PC-3 (cell line): ENCODE measurements at regions not wholly inside any gene's neighbourhood (a gene's known extent, or its start where the extent isn't known, plus 50 kb on each side); places are given as distances from the start of the nearest gene placed in this dataset.

Source experiments
- ATAC-seq: fragments of 200-7000 bp; cut with Tn5 transposase; 2 replicates; pipeline ENCODE4 v1.9.1; 2020; ENCODE audit warnings: mild to moderate bottlenecking, moderate library complexity
- BruUV-seq: library from RNA; stranded (reverse); fragments of 400-500 nt; replicated peaks from 2 replicates; lab custom pipeline; 2021; lab: Mats Ljungman, UMichigan
- CTCF ChIA-PET: fragments of 300-600 bp; sonication (Branson Sonifier 250); formaldehyde crosslinking; loops from one replicate; lab custom pipeline; 2022; ENCODE audit warnings: antibody characterized with exemption; lab: Charles Lee
- POLR2A ChIA-PET: fragments of 300-600 bp; sonication (Branson Sonifier 250); formaldehyde crosslinking; loops from one replicate; lab custom pipeline; 2022; ENCODE audit warnings: antibody characterized with exemption; ENCODE audit not compliant: unreplicated experiment; lab: Charles Lee
- DNase-seq: peaks from one replicate; pipeline ENCODE4 v3.0.0-alpha.2; 2015
- H2AFZ ChIP-seq: fragments of 300-600 bp; sonication (generic); 2 replicates; pipeline ENCODE4 v1.6.0; 2016; ENCODE audit warnings: antibody characterized with exemption, low read length
- H3F3A ChIP-seq: fragments of 300-600 bp; sonication (generic); one replicate; pipeline ENCODE4 v1.6.0; 2017; ENCODE audit warnings: antibody characterized with exemption, low read length, control low read depth, mild to moderate bottlenecking; ENCODE audit not compliant: unreplicated experiment
- H3K27ac ChIP-seq: fragments of 300-600 bp; sonication (generic); 2 replicates; pipeline ENCODE4 v1.5.1; 2016; ENCODE audit warnings: mild to moderate bottlenecking, low read length
- H3K27me3 ChIP-seq: fragments of 300-600 bp; sonication (generic); 2 replicates; pipeline ENCODE4 v1.6.1; 2016; ENCODE audit warnings: low read length, mixed read lengths
- H3K36me3 ChIP-seq: fragments of 300-600 bp; sonication (generic); 2 replicates; pipeline ENCODE4 v1.6.1; 2016; ENCODE audit warnings: low read depth, mixed run types, low read length, mixed read lengths
- H3K4me1 ChIP-seq: fragments of 300-600 bp; sonication (generic); 2 replicates; pipeline ENCODE4 v1.5.1; 2016; ENCODE audit warnings: low read length; ENCODE audit not compliant: insufficient read depth
- H3K4me2 ChIP-seq: fragments of 300-600 bp; sonication (generic); 2 replicates; pipeline ENCODE4 v1.6.0; 2016; ENCODE audit warnings: low read length
- H3K4me3 ChIP-seq: fragments of 300-600 bp; sonication (generic); 2 replicates; pipeline ENCODE4 v1.5.1; 2016; ENCODE audit warnings: mild to moderate bottlenecking, low read length, mixed read lengths
- H3K79me2 ChIP-seq: fragments of 300-600 bp; sonication (generic); 2 replicates; pipeline ENCODE4 v1.6.1; 2017; ENCODE audit warnings: low read length, mixed read lengths
- H3K9ac ChIP-seq: fragments of 300-600 bp; sonication (generic); 2 replicates; pipeline ENCODE4 v1.6.0; 2016; ENCODE audit warnings: mild to moderate bottlenecking, low read length
- H3K9me2 ChIP-seq: fragments of 300-600 bp; sonication (generic); replicated peaks from 2 replicates; pipeline ENCODE4 v1.6.1; 2016; ENCODE audit warnings: mixed run types, low read length, mixed read lengths
- H3K9me3 ChIP-seq: fragments of 300-600 bp; sonication (generic); 2 replicates; pipeline ENCODE4 v1.6.1; 2016; ENCODE audit warnings: low read length, mixed read lengths
- H4K20me1 ChIP-seq: fragments of 300-600 bp; sonication (generic); 2 replicates; pipeline ENCODE4 v1.6.1; 2016; ENCODE audit warnings: low read length, mixed read lengths
- EZH2 ChIP-seq: fragments of 300-600 bp; sonication (generic); IDR thresholded peaks from one replicate; pipeline ENCODE4 v1.6.1; 2017; ENCODE audit warnings: antibody characterized with exemption, mild to moderate bottlenecking, low read length; ENCODE audit not compliant: unreplicated experiment
- EZH2phosphoT487 ChIP-seq: fragments of 300-600 bp; sonication (generic); IDR thresholded peaks from 2 replicates; pipeline ENCODE4 v1.6.1; 2018; ENCODE audit warnings: mild to moderate bottlenecking, antibody characterized with exemption, low read length, borderline replicate concordance
- intact Hi-C: fragments of 100-400 bp; cut with micrococcal nuclease; formaldehyde crosslinking; loops from 2 replicates; pipeline ENCODE4 v1.9.0; 2023
- TF ChIP-seq, protein P1 (sequence below): fragments of 300-600 bp; sonication (generic); conservative IDR thresholded peaks from 2 replicates; pipeline ENCODE4 v1.5.1; 2017; ENCODE audit warnings: antibody characterized with exemption, low read depth, mild to moderate bottlenecking, low read length

DNA sequence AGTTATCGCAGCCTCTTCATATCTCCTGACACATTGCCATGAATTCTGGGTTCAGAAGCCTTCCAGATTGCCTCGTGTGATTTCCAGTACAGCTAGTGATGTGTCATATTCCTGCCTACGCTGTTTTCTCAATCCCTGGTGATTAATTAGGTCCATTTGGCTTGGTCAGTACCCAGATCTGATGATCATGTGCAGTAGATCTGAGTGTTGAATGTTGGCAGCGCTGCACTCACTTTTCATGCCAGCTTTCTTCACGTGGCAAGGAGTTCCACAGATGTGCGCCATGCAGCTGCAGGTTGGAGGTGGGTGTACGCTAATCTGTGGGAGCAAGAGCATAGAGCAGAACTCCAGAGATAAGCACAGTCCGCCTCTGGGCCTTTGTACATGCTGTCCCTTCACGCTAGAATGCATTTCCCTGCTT lies 86.9 kb upstream of the COL6A5 start:
- Histone ChIP-seq H3K4me3 (no peak overlapping the region), H3F3A (no peaks in the 10 kb centered on the region), H4K20me1 (no peaks in the 10 kb centered on the region), H3K4me1 (no peaks in the 10 kb centered on the region), H2AFZ (no peak overlapping the region), H3K27ac (no peak overlapping the region), H3K9me2 (no peaks in the 10 kb centered on the region), H3K79me2 (no peaks in the 10 kb centered on the region), H3K9ac (no peak overlapping the region), H3K4me2 (no peak overlapping the region), H3K27me3 (peaks cover 24% of the 10 kb centered on the region; the same call in 1 of the 2 replicates), H3K9me3 (no peaks in the 10 kb centered on the region), H3K36me3 (no peaks in the 10 kb centered on the region)
- intact Hi-C loops: no loop called here
- TF ChIP-seq EZH2phosphoT487 (no peak), EZH2 (no peak)
- TF ChIP-seq, protein P1, sequence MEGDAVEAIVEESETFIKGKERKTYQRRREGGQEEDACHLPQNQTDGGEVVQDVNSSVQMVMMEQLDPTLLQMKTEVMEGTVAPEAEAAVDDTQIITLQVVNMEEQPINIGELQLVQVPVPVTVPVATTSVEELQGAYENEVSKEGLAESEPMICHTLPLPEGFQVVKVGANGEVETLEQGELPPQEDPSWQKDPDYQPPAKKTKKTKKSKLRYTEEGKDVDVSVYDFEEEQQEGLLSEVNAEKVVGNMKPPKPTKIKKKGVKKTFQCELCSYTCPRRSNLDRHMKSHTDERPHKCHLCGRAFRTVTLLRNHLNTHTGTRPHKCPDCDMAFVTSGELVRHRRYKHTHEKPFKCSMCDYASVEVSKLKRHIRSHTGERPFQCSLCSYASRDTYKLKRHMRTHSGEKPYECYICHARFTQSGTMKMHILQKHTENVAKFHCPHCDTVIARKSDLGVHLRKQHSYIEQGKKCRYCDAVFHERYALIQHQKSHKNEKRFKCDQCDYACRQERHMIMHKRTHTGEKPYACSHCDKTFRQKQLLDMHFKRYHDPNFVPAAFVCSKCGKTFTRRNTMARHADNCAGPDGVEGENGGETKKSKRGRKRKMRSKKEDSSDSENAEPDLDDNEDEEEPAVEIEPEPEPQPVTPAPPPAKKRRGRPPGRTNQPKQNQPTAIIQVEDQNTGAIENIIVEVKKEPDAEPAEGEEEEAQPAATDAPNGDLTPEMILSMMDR: no peak
- ATAC-seq: no peak
- no peak for DNase-seq
- CTCF ChIA-PET: no interaction called here
- no TSS peak for BruUV-seq
- POLR2A ChIA-PET: no interaction called here

GRCh38 chr3:130259166-130259874 lies 86.2 kb upstream of the COL6A5 start:
- H3K4me3 ChIP-seq: no peak overlapping the region
- ATAC-seq: no peak
- TF ChIP-seq EZH2 (no peak), EZH2phosphoT487 (no peak)
- TF ChIP-seq, protein P1: no peak

DNA sequence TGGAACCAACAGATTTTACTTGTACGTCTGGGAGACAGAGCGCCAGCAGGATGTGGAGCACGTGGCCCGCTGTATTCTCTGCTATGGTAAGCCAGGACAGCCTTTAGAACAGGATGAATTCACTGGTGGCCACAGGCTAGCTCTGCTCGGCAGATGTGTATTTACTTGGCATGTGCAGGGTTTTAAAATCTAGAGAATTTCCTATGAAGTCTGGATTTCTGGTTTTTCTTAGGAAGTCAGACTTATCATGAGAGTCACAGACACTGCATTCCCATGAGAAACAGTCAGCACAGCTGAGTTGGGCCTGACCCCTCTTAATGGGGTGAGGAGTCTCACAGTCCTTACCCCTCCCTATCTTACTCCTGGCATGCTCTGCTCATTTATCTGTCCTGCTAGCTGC lies 84.6 kb upstream of the COL6A5 start:
- ATAC-seq (no peak), DNase-seq (no peak)
- H3K4me1 ChIP-seq: no peaks in the 10 kb centered on the region
- no peak overlapping the region for H3K4me2 ChIP-seq
- H3K27ac ChIP-seq: no peak overlapping the region
- no peak overlapping the region for H2AFZ ChIP-seq
- CTCF ChIA-PET: no interaction called here
- no peaks in the 10 kb centered on the region for H4K20me1 ChIP-seq
- H3K9me3 ChIP-seq: no peaks in the 10 kb centered on the region
- H3F3A ChIP-seq: no peaks in the 10 kb centered on the region
- H3K36me3 ChIP-seq: no peaks in the 10 kb centered on the region
- H3K4me3 ChIP-seq: no peak overlapping the region
- intact Hi-C loops: no loop called here
- TF ChIP-seq, protein P1: no peak
- TF ChIP-seq EZH2 (no peak), EZH2phosphoT487 (no peak)
- BruUV-seq: no TSS peak
- no peak overlapping the region for H3K9ac ChIP-seq
- POLR2A ChIA-PET: no interaction called here
- H3K79me2 ChIP-seq: no peaks in the 10 kb centered on the region
- peaks cover 39% of the 10 kb centered on the region; the same call in 1 of the 2 replicates for H3K27me3 ChIP-seq
- H3K9me2 ChIP-seq: no peaks in the 10 kb centered on the region

More at GRCh38 chr3:130259166-130259874, 86.2 kb upstream of the COL6A5 start:
- no peak for DNase-seq
- H4K20me1 ChIP-seq: no peaks in the 10 kb centered on the region
- no peaks in the 10 kb centered on the region for H3K36me3 ChIP-seq
- H3F3A ChIP-seq: no peaks in the 10 kb centered on the region
- no peak overlapping the region for H3K4me2 ChIP-seq
- intact Hi-C loops: no loop called here
- peaks cover 26% of the 10 kb centered on the region; the same call in 1 of the 2 replicates for H3K27me3 ChIP-seq
- no peak overlapping the region for H3K9ac ChIP-seq
- no peaks in the 10 kb centered on the region for H3K9me3 ChIP-seq
- H3K4me1 ChIP-seq: no peaks in the 10 kb centered on the region
- BruUV-seq: no TSS peak
- H2AFZ ChIP-seq: no peak overlapping the region
- no peaks in the 10 kb centered on the region for H3K79me2 ChIP-seq
- ChIA-PET POLR2A (no interaction called here), CTCF (no interaction called here)
- H3K9me2 ChIP-seq: no peaks in the 10 kb centered on the region
- no peak overlapping the region for H3K27ac ChIP-seq
